ENCODE measurements at regions not wholly inside any gene's neighbourhood (a gene's known extent, or its start where the extent isn't known, plus 50 kb on each side); places are given as distances from the start of the nearest gene placed in this dataset.

GRCh38 chr4:96602661-96603060 is 762.8 kb downstream of the PDHA2 start:
- TF ChIP-seq STAT1 (IDR thresholded peaks at IDR 0.05; ENCODE audit: unreplicated experiment), result no peak
- TF ChIP-seq ZNF114 (CRISPR knock-in tag; IDR thresholded peaks at IDR 0.05), result no peak
- no peak for TF ChIP-seq POLR2AphosphoS5 (IDR thresholded peaks at IDR 0.05; ENCODE audit: low read depth)
- no peak for TF ChIP-seq EZH2 (IDR thresholded peaks at IDR 0.05; ENCODE audit: low read depth, unreplicated experiment)
- TF ChIP-seq ZNF331 (CRISPR knock-in tag; IDR thresholded peaks at IDR 0.05; ENCODE audit: low read depth), result no peak
- TF ChIP-seq CTCF (conservative IDR thresholded peaks at IDR 0.05; ENCODE audit: low read depth in 2 of 2), result no peak
- TF ChIP-seq EZH2phosphoT487 (IDR thresholded peaks at IDR 0.05; ENCODE audit: unreplicated experiment), result no peak
- no peak for TF ChIP-seq NANOG (IDR thresholded peaks at IDR 0.05; ENCODE audit: borderline replicate concordance)
- TF ChIP-seq ZNF462 (CRISPR knock-in tag; IDR thresholded peaks at IDR 0.05), result no peak
- Histone ChIP-seq H3K79me2 (replicated peaks; ENCODE audit: insufficient read depth) (no peaks in the 10 kb centered on the region), H3K4me3 (no peak overlapping the region), H3K9me2 (ENCODE audit: insufficient read depth) (no peaks in the 10 kb centered on the region), H3K27ac (ENCODE audit: low read depth) (no peak overlapping the region), H3K36me3 (ENCODE audit: insufficient read depth) (no peaks in the 10 kb centered on the region), H3F3A (replicated peaks; ENCODE audit: low read depth) (no peaks in the 10 kb centered on the region), H2AFZ (no peak overlapping the region; the same call in 1 of the 2 replicates), H3K4me2 (no peak overlapping the region), H4K20me1 (replicated peaks; ENCODE audit: insufficient read depth) (no peaks in the 10 kb centered on the region), H3K4me1 (ENCODE audit: insufficient read depth) (peaks cover 8% of the 10 kb centered on the region; the same call in 1 of the 2 replicates), H3K27me3 (ENCODE audit: insufficient read depth) (no peaks in the 10 kb centered on the region)
- Mint-ChIP-seq H3K36me3 (ENCODE audit: low read depth) (no peaks in the 10 kb centered on the region), H3K9me3 (no peaks in the 10 kb centered on the region), H3K27ac (no peak overlapping the region), H3K4me3 (no peak overlapping the region), H3K4me1 (peaks cover 16% of the 10 kb centered on the region), H3K27me3 (ENCODE audit: insufficient read depth, low read depth, poor library complexity) (no peaks in the 10 kb centered on the region)
- no peak for ATAC-seq
- DNase-seq (ENCODE audit: low spot score), result no peak

All from GM23338 (cell line).